SK-N-SH (cell line): ENCODE measurements at regions not wholly inside any gene's neighbourhood (a gene's known extent, or its start where the extent isn't known, plus 50 kb on each side); places are given as distances from the start of the nearest gene placed in this dataset.

Experiments used
- CTCF ChIA-PET: fragments of 300-600, 350-600 bp; formaldehyde crosslinking; extraction: SDS; loops from one replicate; lab custom pipeline; 2021; lab: Yijun Ruan, JAX
- POLR2A ChIA-PET: fragments of 350-600 bp; sonication (Branson Sonifier 250); formaldehyde crosslinking; extraction: SDS; loops from one replicate; lab custom pipeline; 2020; ENCODE audit warnings: antibody characterized with exemption, inconsistent platforms; lab: Yijun Ruan, JAX
- DNase-seq: peaks from one replicate; pipeline ENCODE4 v3.0.0; 2012
- H2AFZ ChIP-seq: fragments of 200-600 bp; sonication (generic); 2 replicates; pipeline ENCODE4 v1.8.1; 2016; ENCODE audit warnings: antibody characterized with exemption, mild to moderate bottlenecking, low read depth
- H3F3A ChIP-seq: fragments of 200-600 bp; sonication (generic); replicated peaks from 2 replicates; pipeline ENCODE3; 2016; ENCODE audit warnings: antibody characterized with exemption, mild to moderate bottlenecking; ENCODE audit not compliant: insufficient read depth
- H3K27ac ChIP-seq, 2 experiments: fragments of 200-500 bp in 1 of 2; fragments of 200-600 bp in 1 of 2; sonication (Bioruptor generic) in 1 of 2; sonication (generic), shearing (Covaris generic) in 1 of 2; 2 replicates each; pipeline versions ENCODE4 v1.5.1 to v1.6.1; 2014 to 2016; ENCODE audit warnings: low read depth in 2 of 2, inconsistent platforms in 1 of 2, low read length in 1 of 2, mild to moderate bottlenecking in 1 of 2, mixed read lengths in 1 of 2
- H3K27me3 ChIP-seq: fragments of 200-600 bp; sonication (generic), shearing (Covaris generic); 2 replicates; pipeline ENCODE4 v1.6.1; 2016; ENCODE audit warnings: mixed run types; ENCODE audit not compliant: insufficient read depth
- H3K36me3 ChIP-seq, 2 experiments: fragments of 200-500 bp in 1 of 2; fragments of 200-600 bp in 1 of 2; sonication (Bioruptor generic) in 1 of 2; sonication (generic) in 1 of 2; replicated peaks in 1 of 2; 2 replicates each; pipeline versions ENCODE3 to v1.5.1; 2014 to 2016; ENCODE audit warnings: low read length in 1 of 2, mild to moderate bottlenecking in 1 of 2; ENCODE audit not compliant: insufficient read depth in 2 of 2, control insufficient read depth in 1 of 2
- H3K4me1 ChIP-seq, 2 experiments: fragments of 200-500 bp in 1 of 2; fragments of 200-600 bp in 1 of 2; sonication (Bioruptor generic) in 1 of 2; sonication (generic), shearing (Covaris generic) in 1 of 2; 2 replicates each; pipeline versions ENCODE4 v1.5.1 to v1.6.1; 2014 to 2016; ENCODE audit warnings: low read depth in 1 of 2, low read length in 1 of 2, mixed run types in 1 of 2; ENCODE audit not compliant: insufficient read depth in 2 of 2, control insufficient read depth in 1 of 2
- H3K4me2 ChIP-seq: fragments of 200-600 bp; sonication (generic), shearing (Covaris generic); 2 replicates; pipeline ENCODE4 v1.6.1; 2017; ENCODE audit warnings: mixed run types
- H3K4me3 ChIP-seq, 2 experiments: fragments of 200-500 bp in 1 of 2; fragments of 200-600 bp in 1 of 2; sonication (Bioruptor generic) in 1 of 2; sonication (generic), shearing (Covaris generic) in 1 of 2; 2 replicates each; pipeline versions ENCODE4 v1.5.1 to v1.8.1; 2014 to 2016; ENCODE audit warnings: low read depth in 2 of 2, inconsistent platforms in 1 of 2, low read length in 1 of 2, mild to moderate bottlenecking in 1 of 2, mixed read lengths in 1 of 2, moderate library complexity in 1 of 2
- H3K79me2 ChIP-seq: fragments of 200-600 bp; sonication (generic); 2 replicates; pipeline ENCODE4 v1.8.1; 2017; ENCODE audit warnings: mild to moderate bottlenecking; ENCODE audit not compliant: insufficient read depth
- H3K9ac ChIP-seq: fragments of 200-600 bp; sonication (generic); 2 replicates; pipeline ENCODE4 v1.6.1; 2017; ENCODE audit warnings: mixed run types
- H3K9me2 ChIP-seq: fragments of 200-600 bp; sonication (generic); 2 replicates; pipeline ENCODE4 v1.6.1; 2017; ENCODE audit warnings: mixed run types
- H3K9me3 ChIP-seq: fragments of 200-600 bp; sonication (generic); 2 replicates; pipeline ENCODE4 v1.6.1; 2017; ENCODE audit warnings: mixed run types, mild to moderate bottlenecking, moderate library complexity
- H4K20me1 ChIP-seq: fragments of 200-600 bp; sonication (generic); 2 replicates; pipeline ENCODE4 v1.6.1; 2017; ENCODE audit warnings: mild to moderate bottlenecking, mixed run types; ENCODE audit not compliant: insufficient read depth
- ELF1 ChIP-seq: IDR thresholded peaks from 2 replicates; pipeline ENCODE4 v1.4.0; 2012
- EP300 ChIP-seq, 2 experiments: IDR thresholded peaks; 2 replicates each; pipeline versions ENCODE4 v1.4.0 to v1.6.1; 2012; ENCODE audit warnings: borderline replicate concordance in 1 of 2, low read depth in 1 of 2, low read length in 1 of 2
- FOSL2 ChIP-seq: IDR thresholded peaks from 2 replicates; pipeline ENCODE4 v1.4.0; 2012; ENCODE audit warnings: low read depth, mild to moderate bottlenecking, moderate library complexity, borderline replicate concordance
- FOXJ3 ChIP-seq: sonication (generic); formaldehyde crosslinking; IDR thresholded peaks from 2 replicates; pipeline ENCODE4 v1.5.1; 2020; ENCODE audit warnings: mild to moderate bottlenecking, missing genetic modification reagents
- FOXM1 ChIP-seq: IDR thresholded peaks from 2 replicates; pipeline ENCODE4 v1.4.0; 2012; ENCODE audit warnings: low read depth, mild to moderate bottlenecking
- GATA2 ChIP-seq: sonication (generic); formaldehyde crosslinking; IDR thresholded peaks from 2 replicates; pipeline ENCODE4 v1.5.0; 2020; ENCODE audit warnings: mild to moderate bottlenecking, missing genetic modification reagents
- JUND ChIP-seq: IDR thresholded peaks from 2 replicates; pipeline ENCODE4 v1.4.0; 2012
- MEF2A ChIP-seq: IDR thresholded peaks from 2 replicates; pipeline ENCODE4 v1.4.0; 2012; ENCODE audit warnings: low read depth, borderline replicate concordance
- NFIC ChIP-seq: IDR thresholded peaks from 2 replicates; pipeline ENCODE4 v1.4.0; 2012; ENCODE audit warnings: borderline replicate concordance
- NRF1 ChIP-seq: IDR thresholded peaks from 2 replicates; pipeline ENCODE4 v1.6.1; 2012; ENCODE audit warnings: low read depth, mild to moderate bottlenecking, low read length
- RAD21 ChIP-seq: IDR thresholded peaks from 2 replicates; pipeline ENCODE4 v1.6.1; 2012; ENCODE audit warnings: mild to moderate bottlenecking, low read length
- SMC3 ChIP-seq: IDR thresholded peaks from 2 replicates; pipeline ENCODE4 v1.6.1; 2012; ENCODE audit warnings: low read depth, low read length, improper control_type of control experiment
- TAF1 ChIP-seq: IDR thresholded peaks from 2 replicates; pipeline ENCODE4 v1.6.1; 2012; ENCODE audit warnings: low read depth, mild to moderate bottlenecking, low read length, moderate library complexity, borderline replicate concordance
- TCF12 ChIP-seq: IDR thresholded peaks from 2 replicates; pipeline ENCODE4 v1.4.0; 2012
- TEAD4 ChIP-seq: IDR thresholded peaks from 2 replicates; pipeline ENCODE4 v1.4.0; 2012; ENCODE audit warnings: mild to moderate bottlenecking, borderline replicate concordance; ENCODE audit not compliant: insufficient read depth
- YY1 ChIP-seq: IDR thresholded peaks from 2 replicates; pipeline ENCODE4 v1.4.0; 2012; ENCODE audit warnings: low read depth, mild to moderate bottlenecking
- WGBS: methylation state at CpG from one replicate; pipeline ENCODE4 v1.1.6; 2017; ENCODE audit warnings: low lambda C conversion rate; 5-methylcytosine and 5-hydroxymethylcytosine counted together
- TF ChIP-seq, protein P1 (sequence below): IDR thresholded peaks from 2 replicates; pipeline ENCODE4 v1.4.0; 2012; ENCODE audit warnings: low read depth, borderline replicate concordance
- TF ChIP-seq, protein P2 (sequence below): fragments of 150-350 bp; IDR thresholded peaks from 2 replicates; pipeline ENCODE4 v1.6.1; 2016; ENCODE audit warnings: mild to moderate bottlenecking, low read depth, low read length
- TF ChIP-seq, protein P3 (sequence below): fragments of 150-350 bp; IDR thresholded peaks from 2 replicates; pipeline ENCODE4 v1.6.1; 2017; ENCODE audit warnings: antibody characterized with exemption, low read length, low read depth, borderline replicate concordance
- TF ChIP-seq, protein P4 (sequence below): IDR thresholded peaks from 2 replicates; pipeline ENCODE4 v1.6.1; 2012; ENCODE audit warnings: mild to moderate bottlenecking, low read depth, low read length, moderate library complexity

DNA sequence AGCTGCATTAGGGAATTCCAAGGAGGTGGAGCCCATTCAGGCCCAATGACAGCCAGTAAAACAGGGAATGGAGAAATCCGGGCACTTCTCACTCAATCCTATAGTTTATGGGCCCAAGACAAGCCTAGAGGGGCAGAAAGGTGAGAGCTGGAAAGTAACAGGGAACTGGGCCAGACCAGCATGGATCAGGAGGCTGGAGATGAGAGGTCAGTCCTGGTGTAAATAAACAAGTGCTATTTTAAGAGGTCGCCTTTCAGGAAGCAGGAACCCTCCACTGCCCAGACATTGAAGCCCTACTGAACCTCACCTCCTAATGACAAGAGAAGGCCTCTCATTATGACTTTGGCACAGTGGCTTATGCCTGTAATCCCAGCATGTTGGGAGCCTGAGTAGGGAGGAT lies 57.2 kb upstream of the TGM3 start:
- Histone ChIP-seq H4K20me1 (no peaks in the 10 kb centered on the region), H3K4me2 (no peak overlapping the region), H3K79me2 (no peaks in the 10 kb centered on the region), H3F3A (no peaks in the 10 kb centered on the region), H3K27ac (no peak overlapping the region), H3K9ac (no peak overlapping the region), H3K27me3 (no peaks in the 10 kb centered on the region), H3K9me3 (no peaks in the 10 kb centered on the region), H3K4me1 (no peaks in the 10 kb centered on the region), H3K4me3 (no peak overlapping the region), H3K36me3 (no peaks in the 10 kb centered on the region), H2AFZ (no peak overlapping the region), H3K9me2 (no peaks in the 10 kb centered on the region)
- POLR2A ChIA-PET = no interaction called here
- no peak for TF ChIP-seq FOSL2
- no peak for TF ChIP-seq JUND
- TF ChIP-seq FOXM1 = no peak
- no peak for TF ChIP-seq ELF1
- no peak for TF ChIP-seq FOXJ3 (CRISPR knock-in tag)
- no peak for TF ChIP-seq TEAD4
- TF ChIP-seq NFIC = no peak
- no peak for TF ChIP-seq NRF1
- TF ChIP-seq TAF1 = no peak
- TF ChIP-seq MEF2A = no peak
- TF ChIP-seq RAD21 = no peak
- TF ChIP-seq, protein P1, sequence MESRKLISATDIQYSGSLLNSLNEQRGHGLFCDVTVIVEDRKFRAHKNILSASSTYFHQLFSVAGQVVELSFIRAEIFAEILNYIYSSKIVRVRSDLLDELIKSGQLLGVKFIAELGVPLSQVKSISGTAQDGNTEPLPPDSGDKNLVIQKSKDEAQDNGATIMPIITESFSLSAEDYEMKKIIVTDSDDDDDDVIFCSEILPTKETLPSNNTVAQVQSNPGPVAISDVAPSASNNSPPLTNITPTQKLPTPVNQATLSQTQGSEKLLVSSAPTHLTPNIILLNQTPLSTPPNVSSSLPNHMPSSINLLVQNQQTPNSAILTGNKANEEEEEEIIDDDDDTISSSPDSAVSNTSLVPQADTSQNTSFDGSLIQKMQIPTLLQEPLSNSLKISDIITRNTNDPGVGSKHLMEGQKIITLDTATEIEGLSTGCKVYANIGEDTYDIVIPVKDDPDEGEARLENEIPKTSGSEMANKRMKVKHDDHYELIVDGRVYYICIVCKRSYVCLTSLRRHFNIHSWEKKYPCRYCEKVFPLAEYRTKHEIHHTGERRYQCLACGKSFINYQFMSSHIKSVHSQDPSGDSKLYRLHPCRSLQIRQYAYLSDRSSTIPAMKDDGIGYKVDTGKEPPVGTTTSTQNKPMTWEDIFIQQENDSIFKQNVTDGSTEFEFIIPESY = no peak
- TF ChIP-seq EP300 (IDR thresholded peaks at IDR 0.05; ENCODE audit: borderline replicate concordance in 1 of 2, low read depth in 1 of 2, low read length in 1 of 2) = no peak
- TF ChIP-seq YY1 = no peak
- no peak for TF ChIP-seq TCF12
- TF ChIP-seq, protein P2, sequence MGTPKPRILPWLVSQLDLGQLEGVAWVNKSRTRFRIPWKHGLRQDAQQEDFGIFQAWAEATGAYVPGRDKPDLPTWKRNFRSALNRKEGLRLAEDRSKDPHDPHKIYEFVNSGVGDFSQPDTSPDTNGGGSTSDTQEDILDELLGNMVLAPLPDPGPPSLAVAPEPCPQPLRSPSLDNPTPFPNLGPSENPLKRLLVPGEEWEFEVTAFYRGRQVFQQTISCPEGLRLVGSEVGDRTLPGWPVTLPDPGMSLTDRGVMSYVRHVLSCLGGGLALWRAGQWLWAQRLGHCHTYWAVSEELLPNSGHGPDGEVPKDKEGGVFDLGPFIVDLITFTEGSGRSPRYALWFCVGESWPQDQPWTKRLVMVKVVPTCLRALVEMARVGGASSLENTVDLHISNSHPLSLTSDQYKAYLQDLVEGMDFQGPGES = no peak
- no peak for TF ChIP-seq SMC3
- no peak for DNase-seq
- CTCF ChIA-PET = no interaction called here
- 43% methylated on average over 2 of the region's 2 CpGs for WGBS

DNA sequence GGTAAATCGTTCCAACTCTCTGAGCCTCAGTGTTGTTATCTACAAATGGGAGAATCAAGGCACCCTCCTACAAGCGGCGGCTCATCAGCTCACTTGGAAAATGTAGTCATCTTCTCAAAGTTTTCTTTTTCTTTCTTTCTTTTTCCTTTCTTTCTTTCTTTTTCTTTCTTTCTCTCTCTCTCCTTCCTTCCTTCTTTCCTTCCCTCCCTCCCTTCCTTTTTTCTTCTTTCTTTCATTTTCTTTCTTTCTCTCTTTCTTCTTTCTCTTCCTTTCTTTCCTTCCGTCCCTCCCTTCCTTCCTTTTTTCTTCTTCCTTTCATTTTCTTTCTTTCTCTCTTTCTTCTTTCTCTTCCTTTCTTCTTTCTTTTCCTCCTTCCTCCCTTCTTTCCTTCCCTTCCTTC lies 55.0 kb upstream of the TGM3 start:
- Histone ChIP-seq H3K27me3 (peaks cover 5% of the 10 kb centered on the region; the same call in 1 of the 2 replicates), H3K36me3 (no peaks in the 10 kb centered on the region), H3K4me2 (no peak overlapping the region), H3F3A (no peaks in the 10 kb centered on the region), H2AFZ (no peak overlapping the region), H3K27ac (no peak overlapping the region), H3K9me3 (no peaks in the 10 kb centered on the region), H3K9me2 (no peaks in the 10 kb centered on the region), H3K4me3 (no peak overlapping the region), H3K9ac (no peak overlapping the region), H3K79me2 (no peaks in the 10 kb centered on the region), H3K4me1 (no peaks in the 10 kb centered on the region), H4K20me1 (no peaks in the 10 kb centered on the region)
- no peak for DNase-seq
- WGBS = 68% methylated on average over 4 of the region's 4 CpGs
- TF ChIP-seq, protein P3, sequence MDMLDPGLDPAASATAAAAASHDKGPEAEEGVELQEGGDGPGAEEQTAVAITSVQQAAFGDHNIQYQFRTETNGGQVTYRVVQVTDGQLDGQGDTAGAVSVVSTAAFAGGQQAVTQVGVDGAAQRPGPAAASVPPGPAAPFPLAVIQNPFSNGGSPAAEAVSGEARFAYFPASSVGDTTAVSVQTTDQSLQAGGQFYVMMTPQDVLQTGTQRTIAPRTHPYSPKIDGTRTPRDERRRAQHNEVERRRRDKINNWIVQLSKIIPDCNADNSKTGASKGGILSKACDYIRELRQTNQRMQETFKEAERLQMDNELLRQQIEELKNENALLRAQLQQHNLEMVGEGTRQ = no peak
- TF ChIP-seq GATA2 = no peak
- TF ChIP-seq, protein P4, sequence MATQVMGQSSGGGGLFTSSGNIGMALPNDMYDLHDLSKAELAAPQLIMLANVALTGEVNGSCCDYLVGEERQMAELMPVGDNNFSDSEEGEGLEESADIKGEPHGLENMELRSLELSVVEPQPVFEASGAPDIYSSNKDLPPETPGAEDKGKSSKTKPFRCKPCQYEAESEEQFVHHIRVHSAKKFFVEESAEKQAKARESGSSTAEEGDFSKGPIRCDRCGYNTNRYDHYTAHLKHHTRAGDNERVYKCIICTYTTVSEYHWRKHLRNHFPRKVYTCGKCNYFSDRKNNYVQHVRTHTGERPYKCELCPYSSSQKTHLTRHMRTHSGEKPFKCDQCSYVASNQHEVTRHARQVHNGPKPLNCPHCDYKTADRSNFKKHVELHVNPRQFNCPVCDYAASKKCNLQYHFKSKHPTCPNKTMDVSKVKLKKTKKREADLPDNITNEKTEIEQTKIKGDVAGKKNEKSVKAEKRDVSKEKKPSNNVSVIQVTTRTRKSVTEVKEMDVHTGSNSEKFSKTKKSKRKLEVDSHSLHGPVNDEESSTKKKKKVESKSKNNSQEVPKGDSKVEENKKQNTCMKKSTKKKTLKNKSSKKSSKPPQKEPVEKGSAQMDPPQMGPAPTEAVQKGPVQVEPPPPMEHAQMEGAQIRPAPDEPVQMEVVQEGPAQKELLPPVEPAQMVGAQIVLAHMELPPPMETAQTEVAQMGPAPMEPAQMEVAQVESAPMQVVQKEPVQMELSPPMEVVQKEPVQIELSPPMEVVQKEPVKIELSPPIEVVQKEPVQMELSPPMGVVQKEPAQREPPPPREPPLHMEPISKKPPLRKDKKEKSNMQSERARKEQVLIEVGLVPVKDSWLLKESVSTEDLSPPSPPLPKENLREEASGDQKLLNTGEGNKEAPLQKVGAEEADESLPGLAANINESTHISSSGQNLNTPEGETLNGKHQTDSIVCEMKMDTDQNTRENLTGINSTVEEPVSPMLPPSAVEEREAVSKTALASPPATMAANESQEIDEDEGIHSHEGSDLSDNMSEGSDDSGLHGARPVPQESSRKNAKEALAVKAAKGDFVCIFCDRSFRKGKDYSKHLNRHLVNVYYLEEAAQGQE = no peak
- CTCF ChIA-PET = interaction anchor here (1.2 to 1.7 kb wide), 2 partner anchors 12 to 33 kb away, joined by 3 to 4 read pairs; no protein-coding TSS in a partner anchor
- POLR2A ChIA-PET = no interaction called here
